SK-N-SH (cell line): ENCODE measurements at regions not wholly inside any gene's neighbourhood (a gene's known extent, or its start where the extent isn't known, plus 50 kb on each side); places are given as distances from the start of the nearest gene placed in this dataset.

ENCODE experiments used
- CTCF ChIA-PET: fragments of 300-600, 350-600 bp; formaldehyde crosslinking; extraction: SDS; loops from one replicate; lab custom pipeline; 2021; lab: Yijun Ruan, JAX
- POLR2A ChIA-PET: fragments of 350-600 bp; sonication (Branson Sonifier 250); formaldehyde crosslinking; extraction: SDS; loops from one replicate; lab custom pipeline; 2020; ENCODE audit warnings: antibody characterized with exemption, inconsistent platforms; lab: Yijun Ruan, JAX
- DNase-seq: peaks from one replicate; pipeline ENCODE4 v3.0.0; 2012
- H2AFZ ChIP-seq: fragments of 200-600 bp; sonication (generic); 2 replicates; pipeline ENCODE4 v1.8.1; 2016; ENCODE audit warnings: antibody characterized with exemption, mild to moderate bottlenecking, low read depth
- H3F3A ChIP-seq: fragments of 200-600 bp; sonication (generic); replicated peaks from 2 replicates; pipeline ENCODE3; 2016; ENCODE audit warnings: antibody characterized with exemption, mild to moderate bottlenecking; ENCODE audit not compliant: insufficient read depth
- H3K27ac ChIP-seq, 2 experiments: fragments of 200-500 bp in 1 of 2; fragments of 200-600 bp in 1 of 2; sonication (Bioruptor generic) in 1 of 2; sonication (generic), shearing (Covaris generic) in 1 of 2; 2 replicates each; pipeline versions ENCODE4 v1.5.1 to v1.6.1; 2014 to 2016; ENCODE audit warnings: low read depth in 2 of 2, inconsistent platforms in 1 of 2, low read length in 1 of 2, mild to moderate bottlenecking in 1 of 2, mixed read lengths in 1 of 2
- H3K27me3 ChIP-seq: fragments of 200-600 bp; sonication (generic), shearing (Covaris generic); 2 replicates; pipeline ENCODE4 v1.6.1; 2016; ENCODE audit warnings: mixed run types; ENCODE audit not compliant: insufficient read depth
- H3K36me3 ChIP-seq, 2 experiments: fragments of 200-500 bp in 1 of 2; fragments of 200-600 bp in 1 of 2; sonication (Bioruptor generic) in 1 of 2; sonication (generic) in 1 of 2; replicated peaks in 1 of 2; 2 replicates each; pipeline versions ENCODE3 to v1.5.1; 2014 to 2016; ENCODE audit warnings: low read length in 1 of 2, mild to moderate bottlenecking in 1 of 2; ENCODE audit not compliant: insufficient read depth in 2 of 2, control insufficient read depth in 1 of 2
- H3K4me1 ChIP-seq, 2 experiments: fragments of 200-500 bp in 1 of 2; fragments of 200-600 bp in 1 of 2; sonication (Bioruptor generic) in 1 of 2; sonication (generic), shearing (Covaris generic) in 1 of 2; 2 replicates each; pipeline versions ENCODE4 v1.5.1 to v1.6.1; 2014 to 2016; ENCODE audit warnings: low read depth in 1 of 2, low read length in 1 of 2, mixed run types in 1 of 2; ENCODE audit not compliant: insufficient read depth in 2 of 2, control insufficient read depth in 1 of 2
- H3K4me2 ChIP-seq: fragments of 200-600 bp; sonication (generic), shearing (Covaris generic); 2 replicates; pipeline ENCODE4 v1.6.1; 2017; ENCODE audit warnings: mixed run types
- H3K4me3 ChIP-seq, 2 experiments: fragments of 200-500 bp in 1 of 2; fragments of 200-600 bp in 1 of 2; sonication (Bioruptor generic) in 1 of 2; sonication (generic), shearing (Covaris generic) in 1 of 2; 2 replicates each; pipeline versions ENCODE4 v1.5.1 to v1.8.1; 2014 to 2016; ENCODE audit warnings: low read depth in 2 of 2, inconsistent platforms in 1 of 2, low read length in 1 of 2, mild to moderate bottlenecking in 1 of 2, mixed read lengths in 1 of 2, moderate library complexity in 1 of 2
- H3K79me2 ChIP-seq: fragments of 200-600 bp; sonication (generic); 2 replicates; pipeline ENCODE4 v1.8.1; 2017; ENCODE audit warnings: mild to moderate bottlenecking; ENCODE audit not compliant: insufficient read depth
- H3K9ac ChIP-seq: fragments of 200-600 bp; sonication (generic); 2 replicates; pipeline ENCODE4 v1.6.1; 2017; ENCODE audit warnings: mixed run types
- H3K9me2 ChIP-seq: fragments of 200-600 bp; sonication (generic); 2 replicates; pipeline ENCODE4 v1.6.1; 2017; ENCODE audit warnings: mixed run types
- H3K9me3 ChIP-seq: fragments of 200-600 bp; sonication (generic); 2 replicates; pipeline ENCODE4 v1.6.1; 2017; ENCODE audit warnings: mixed run types, mild to moderate bottlenecking, moderate library complexity
- H4K20me1 ChIP-seq: fragments of 200-600 bp; sonication (generic); 2 replicates; pipeline ENCODE4 v1.6.1; 2017; ENCODE audit warnings: mild to moderate bottlenecking, mixed run types; ENCODE audit not compliant: insufficient read depth
- CHD2 ChIP-seq: fragments of 150-350 bp; IDR thresholded peaks from 2 replicates; pipeline ENCODE4 v1.6.1; 2018; ENCODE audit warnings: low read length; ENCODE audit not compliant: partially characterized antibody
- ELF1 ChIP-seq: IDR thresholded peaks from 2 replicates; pipeline ENCODE4 v1.4.0; 2012
- EP300 ChIP-seq, 2 experiments: IDR thresholded peaks; 2 replicates each; pipeline versions ENCODE4 v1.4.0 to v1.6.1; 2012; ENCODE audit warnings: borderline replicate concordance in 1 of 2, low read depth in 1 of 2, low read length in 1 of 2
- EZH2phosphoT487 ChIP-seq: fragments of 200-600 bp; sonication (generic); IDR thresholded peaks from 2 replicates; pipeline ENCODE4 v1.6.1; 2017; ENCODE audit warnings: low read depth, mixed run types, mild to moderate bottlenecking, antibody characterized with exemption, moderate library complexity, borderline replicate concordance
- FOSL2 ChIP-seq: IDR thresholded peaks from 2 replicates; pipeline ENCODE4 v1.4.0; 2012; ENCODE audit warnings: low read depth, mild to moderate bottlenecking, moderate library complexity, borderline replicate concordance
- FOXJ3 ChIP-seq: sonication (generic); formaldehyde crosslinking; IDR thresholded peaks from 2 replicates; pipeline ENCODE4 v1.5.1; 2020; ENCODE audit warnings: mild to moderate bottlenecking, missing genetic modification reagents
- GABPA ChIP-seq: IDR thresholded peaks from 2 replicates; pipeline ENCODE4 v1.4.0; 2012; ENCODE audit warnings: low read depth, mild to moderate bottlenecking
- GATA2 ChIP-seq: sonication (generic); formaldehyde crosslinking; IDR thresholded peaks from 2 replicates; pipeline ENCODE4 v1.5.0; 2020; ENCODE audit warnings: mild to moderate bottlenecking, missing genetic modification reagents
- MEF2A ChIP-seq: IDR thresholded peaks from 2 replicates; pipeline ENCODE4 v1.4.0; 2012; ENCODE audit warnings: low read depth, borderline replicate concordance
- MXI1 ChIP-seq: IDR thresholded peaks from 2 replicates; pipeline ENCODE4 v1.6.1; 2012; ENCODE audit warnings: mild to moderate bottlenecking, low read depth, low read length, improper control_type of control experiment
- NFIC ChIP-seq: IDR thresholded peaks from 2 replicates; pipeline ENCODE4 v1.4.0; 2012; ENCODE audit warnings: borderline replicate concordance
- NRF1 ChIP-seq: IDR thresholded peaks from 2 replicates; pipeline ENCODE4 v1.6.1; 2012; ENCODE audit warnings: low read depth, mild to moderate bottlenecking, low read length
- POLR2AphosphoS5 ChIP-seq: IDR thresholded peaks from 2 replicates; pipeline ENCODE4 v1.6.1; 2012; ENCODE audit warnings: low read depth, low read length
- RAD21 ChIP-seq: IDR thresholded peaks from 2 replicates; pipeline ENCODE4 v1.6.1; 2012; ENCODE audit warnings: mild to moderate bottlenecking, low read length
- RCOR1 ChIP-seq: fragments of 150-350 bp; IDR thresholded peaks from 2 replicates; pipeline ENCODE4 v1.6.1; 2017; ENCODE audit warnings: antibody characterized with exemption, low read length
- SIN3A ChIP-seq: IDR thresholded peaks from 2 replicates; pipeline ENCODE4 v1.6.1; 2012; ENCODE audit warnings: low read depth, mild to moderate bottlenecking, low read length, moderate library complexity, borderline replicate concordance
- SMC3 ChIP-seq: IDR thresholded peaks from 2 replicates; pipeline ENCODE4 v1.6.1; 2012; ENCODE audit warnings: low read depth, low read length, improper control_type of control experiment
- TEAD4 ChIP-seq: IDR thresholded peaks from 2 replicates; pipeline ENCODE4 v1.4.0; 2012; ENCODE audit warnings: mild to moderate bottlenecking, borderline replicate concordance; ENCODE audit not compliant: insufficient read depth
- USF1 ChIP-seq: IDR thresholded peaks from 2 replicates; pipeline ENCODE4 v1.4.0; 2012; ENCODE audit warnings: low read depth, borderline replicate concordance
- USF2 ChIP-seq: fragments of 150-350 bp; IDR thresholded peaks from 2 replicates; pipeline ENCODE4 v1.6.1; 2017; ENCODE audit warnings: antibody characterized with exemption, low read length, low read depth, borderline replicate concordance
- WGBS: methylation state at CpG from one replicate; pipeline ENCODE4 v1.1.6; 2017; ENCODE audit warnings: low lambda C conversion rate; 5-methylcytosine and 5-hydroxymethylcytosine counted together

GRCh38 chr7:15801551-15801950, 115.1 kb upstream of the MEOX2 start:
- Histone ChIP-seq H2AFZ (no peak overlapping the region), H3K79me2 (no peaks in the 10 kb centered on the region), H3K36me3 (no peaks in the 10 kb centered on the region), H3K27ac (no peak overlapping the region), H3K4me3 (no peak overlapping the region), H3K4me1 (no peaks in the 10 kb centered on the region)
- CTCF ChIA-PET, result no interaction called here
- TF ChIP-seq CHD2 (no peak), FOXJ3 (CRISPR knock-in tag) (no peak)
- TF ChIP-seq, all 33 proteins: peak for 0
- POLR2A ChIA-PET, result no interaction called here
- no peaks in the 10 kb centered on the region for H3K9me3 ChIP-seq
- WGBS, result 3% methylated on average over 3 of the region's 3 CpGs
- H3K27me3 ChIP-seq, result no peaks in the 10 kb centered on the region
- no peak for DNase-seq
- no peaks in the 10 kb centered on the region for H4K20me1 ChIP-seq
- H3K4me2 ChIP-seq, result no peak overlapping the region
- H3K9ac ChIP-seq, result no peak overlapping the region
- H3F3A ChIP-seq, result no peaks in the 10 kb centered on the region
- H3K9me2 ChIP-seq, result no peaks in the 10 kb centered on the region

GRCh38 chr7:15801041-15801440, 114.6 kb upstream of the MEOX2 start:
- no peak for DNase-seq
- Histone ChIP-seq H3K27me3 (no peaks in the 10 kb centered on the region), H3K9me3 (no peaks in the 10 kb centered on the region), H3K27ac (no peak overlapping the region), H4K20me1 (no peaks in the 10 kb centered on the region), H2AFZ (no peak overlapping the region), H3K4me2 (no peak overlapping the region), H3K9me2 (no peaks in the 10 kb centered on the region), H3F3A (no peaks in the 10 kb centered on the region), H3K4me3 (no peak overlapping the region), H3K9ac (no peak overlapping the region), H3K4me1 (no peaks in the 10 kb centered on the region), H3K36me3 (no peaks in the 10 kb centered on the region), H3K79me2 (no peaks in the 10 kb centered on the region)
- POLR2A ChIA-PET, result no interaction called here
- CTCF ChIA-PET, result no interaction called here
- no peak for TF ChIP-seq MEF2A
- TF ChIP-seq SMC3, result no peak
- TF ChIP-seq POLR2AphosphoS5, result no peak
- no peak for TF ChIP-seq TEAD4
- no peak for TF ChIP-seq FOSL2
- no peak for TF ChIP-seq MXI1
- no peak for TF ChIP-seq EP300 (IDR thresholded peaks at IDR 0.05; ENCODE audit: borderline replicate concordance in 1 of 2, low read depth in 1 of 2, low read length in 1 of 2)
- TF ChIP-seq ELF1, result no peak
- no peak for TF ChIP-seq GABPA
- TF ChIP-seq NFIC, result no peak
- no peak for TF ChIP-seq RAD21
- TF ChIP-seq SIN3A, result no peak
- no peak for TF ChIP-seq USF2
- no peak for TF ChIP-seq USF1
- no peak for TF ChIP-seq GATA2 (CRISPR knock-in tag)
- TF ChIP-seq NRF1, result no peak
- TF ChIP-seq CHD2, result no peak
- TF ChIP-seq EZH2phosphoT487, result no peak
- TF ChIP-seq RCOR1, result no peak
